HCT116 (cell line): ENCODE measurements at regions not wholly inside any gene's neighbourhood (a gene's known extent, or its start where the extent isn't known, plus 50 kb on each side); places are given as distances from the start of the nearest gene placed in this dataset.
A peak's percentile ranks its signal among the peaks of the same experiment; 100 is the strongest.

Experiments used
- CEBPB ChIP-seq: IDR thresholded peaks from 2 replicates; pipeline ENCODE4 v1.6.1; 2012; ENCODE audit warnings: low read depth
- CTCF ChIP-seq, 3 experiments: fragments of 200-600 bp in 1 of 3; sonication (generic) in 1 of 3; IDR thresholded peaks in 2 of 3; conservative IDR thresholded peaks in 1 of 3; 2 replicates each; pipeline ENCODE4 v1.5.1; 2012 to 2017; ENCODE audit warnings: low read depth in 2 of 3, low read length in 2 of 3, antibody characterized with exemption in 1 of 3, borderline replicate concordance in 1 of 3, control low read depth in 1 of 3, mild to moderate bottlenecking in 1 of 3, mixed read lengths in 1 of 3, mixed run types in 1 of 3, moderate library complexity in 1 of 3; ENCODE audit not compliant: insufficient read depth in 1 of 3
- EGR1 ChIP-seq: IDR thresholded peaks from 2 replicates; pipeline ENCODE4 v1.6.1; 2012; ENCODE audit warnings: low read depth
- EZH2 ChIP-seq: fragments of 200-600 bp; sonication (generic); IDR thresholded peaks from 2 replicates; pipeline ENCODE4 v1.6.1; 2017; ENCODE audit warnings: antibody characterized with exemption, mixed run types
- EZH2phosphoT487 ChIP-seq: fragments of 200-600 bp; IDR thresholded peaks from 2 replicates; pipeline ENCODE4 v1.6.1; 2018; ENCODE audit warnings: antibody characterized with exemption, borderline replicate concordance
- FOSL1 ChIP-seq: IDR thresholded peaks from 2 replicates; pipeline ENCODE4 v1.6.1; 2012; ENCODE audit warnings: low read depth
- JUND ChIP-seq: IDR thresholded peaks from 2 replicates; pipeline ENCODE4 v1.6.1; 2012
- MAX ChIP-seq: IDR thresholded peaks from 2 replicates; pipeline ENCODE4 v1.6.1; 2012
- POLR2A ChIP-seq: IDR thresholded peaks from 2 replicates; pipeline ENCODE4 v1.7.0; 2011; ENCODE audit warnings: borderline replicate concordance; ENCODE audit not compliant: insufficient read depth, insufficient read length; ENCODE audit errors: extremely low read depth
- POLR2AphosphoS5 ChIP-seq: IDR thresholded peaks from 2 replicates; pipeline ENCODE4 v1.6.1; 2011; ENCODE audit warnings: mild to moderate bottlenecking, low read depth, low read length, moderate library complexity
- REST ChIP-seq: IDR thresholded peaks from 2 replicates; pipeline ENCODE4 v1.6.1; 2012; ENCODE audit warnings: low read depth
- YY1 ChIP-seq: IDR thresholded peaks from 2 replicates; pipeline ENCODE4 v1.6.1; 2011; ENCODE audit warnings: low read length, low read depth, moderate library complexity, mild to moderate bottlenecking; ENCODE audit not compliant: insufficient replicate concordance; ENCODE audit errors: extremely low read depth
- ZFX ChIP-seq: fragments of 450-650 bp; IDR thresholded peaks from 2 replicates; pipeline ENCODE4 v1.6.1; 2017
- ZNF274 ChIP-seq: fragments of 200-500 bp; sonication (Bioruptor generic); IDR thresholded peaks from 2 replicates; pipeline ENCODE4 v1.6.1; 2014; ENCODE audit warnings: mild to moderate bottlenecking, low read depth, low read length, inconsistent platforms

GRCh38 chr6:120869397-120869796 is 464.9 kb downstream of the TBC1D32 start:
- TF ChIP-seq POLR2A (no peak), MAX (no peak), CTCF (IDR thresholded peaks at IDR 0.05 in 2 of 3, conservative IDR thresholded peaks at IDR 0.05 in 1 of 3; ENCODE audit: borderline replicate concordance in 1 of 3, insufficient read depth in 1 of 3, low read depth in 2 of 3, low read length in 2 of 3) (no peak), YY1 (no peak), REST (peak; percentile 78), EGR1 (no peak), EZH2phosphoT487 (no peak), CEBPB (no peak), ZNF274 (no peak), JUND (no peak), EZH2 (no peak), POLR2AphosphoS5 (no peak), FOSL1 (no peak), ZFX (no peak)
